ENCODE measurements at regions not wholly inside any gene's neighbourhood (a gene's known extent, or its start where the extent isn't known, plus 50 kb on each side); places are given as distances from the start of the nearest gene placed in this dataset.

DNA sequence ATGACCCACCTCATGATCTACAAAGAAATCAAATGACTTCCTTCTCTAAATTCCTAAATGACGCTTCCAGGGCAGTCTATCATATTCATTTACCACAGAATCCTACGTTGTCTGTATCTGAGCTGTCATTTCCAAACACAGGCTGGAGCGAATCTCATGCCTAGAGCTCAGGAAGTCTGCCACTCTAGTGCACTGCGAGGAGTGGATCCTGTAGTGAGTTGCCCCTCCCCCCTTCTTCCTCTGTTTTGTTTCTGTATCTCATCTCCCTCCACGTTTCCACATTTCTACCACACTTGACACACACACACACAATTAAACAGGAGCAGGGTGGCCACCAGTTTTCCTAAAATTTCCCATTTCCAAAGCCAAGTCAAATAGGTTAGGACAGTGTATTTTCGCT is 415.4 kb upstream of the PRICKLE1 start:
- H4K20me1 ChIP-seq (replicated peaks; ENCODE audit: control insufficient read depth, extremely low read depth, insufficient read depth, low read length), result no peaks in the 10 kb centered on the region
- H3K27me3 ChIP-seq (ENCODE audit: control insufficient read depth in 2 of 2, insufficient read depth in 2 of 2, low read length in 2 of 2), result no peaks in the 10 kb centered on the region
- ChIA-PET POLR2A (no interaction called here), CTCF (interaction anchor here (1.5 kb wide), 1 partner anchor 30 kb away, joined by 3 read pairs; no protein-coding TSS in a partner anchor)
- DNase-seq (ENCODE audit: low read depth, low spot score), result no peak
- H3K4me2 ChIP-seq (ENCODE audit: insufficient read depth, low read length), result no peak overlapping the region
- no peak overlapping the region for H3K9ac ChIP-seq (replicated peaks; ENCODE audit: extremely low read depth, insufficient read depth, low read length)
- no peak overlapping the region for H2AFZ ChIP-seq (ENCODE audit: low read depth, low read length)
- H3K36me3 ChIP-seq (ENCODE audit: control insufficient read depth in 2 of 2, extremely low read depth in 1 of 2, insufficient read depth in 2 of 2, low read length in 2 of 2), result no peaks in the 10 kb centered on the region
- H3K27ac ChIP-seq (ENCODE audit: insufficient read depth, low read depth, low read length), result no peak overlapping the region
- TF ChIP-seq JUN (IDR thresholded peaks at IDR 0.05; ENCODE audit: borderline replicate concordance, insufficient read depth, insufficient read length, low read depth) (no peak), EZH2 (IDR thresholded peaks at IDR 0.05; ENCODE audit: borderline replicate concordance, low read depth, low read length, severe bottlenecking) (no peak), POLR2AphosphoS5 (IDR thresholded peaks at IDR 0.05; ENCODE audit: insufficient read depth, low read depth, low read length) (no peak), FOS (IDR thresholded peaks at IDR 0.05; ENCODE audit: borderline replicate concordance, insufficient read depth, low read length) (no peak), POLR2A (IDR thresholded peaks at IDR 0.05; ENCODE audit: low read depth, low read length) (no peak)
- TF ChIP-seq, protein P1, sequence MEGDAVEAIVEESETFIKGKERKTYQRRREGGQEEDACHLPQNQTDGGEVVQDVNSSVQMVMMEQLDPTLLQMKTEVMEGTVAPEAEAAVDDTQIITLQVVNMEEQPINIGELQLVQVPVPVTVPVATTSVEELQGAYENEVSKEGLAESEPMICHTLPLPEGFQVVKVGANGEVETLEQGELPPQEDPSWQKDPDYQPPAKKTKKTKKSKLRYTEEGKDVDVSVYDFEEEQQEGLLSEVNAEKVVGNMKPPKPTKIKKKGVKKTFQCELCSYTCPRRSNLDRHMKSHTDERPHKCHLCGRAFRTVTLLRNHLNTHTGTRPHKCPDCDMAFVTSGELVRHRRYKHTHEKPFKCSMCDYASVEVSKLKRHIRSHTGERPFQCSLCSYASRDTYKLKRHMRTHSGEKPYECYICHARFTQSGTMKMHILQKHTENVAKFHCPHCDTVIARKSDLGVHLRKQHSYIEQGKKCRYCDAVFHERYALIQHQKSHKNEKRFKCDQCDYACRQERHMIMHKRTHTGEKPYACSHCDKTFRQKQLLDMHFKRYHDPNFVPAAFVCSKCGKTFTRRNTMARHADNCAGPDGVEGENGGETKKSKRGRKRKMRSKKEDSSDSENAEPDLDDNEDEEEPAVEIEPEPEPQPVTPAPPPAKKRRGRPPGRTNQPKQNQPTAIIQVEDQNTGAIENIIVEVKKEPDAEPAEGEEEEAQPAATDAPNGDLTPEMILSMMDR (IDR thresholded peaks at IDR 0.05; ENCODE audit: extremely low read depth in 1 of 2, insufficient read depth in 1 of 2, low read depth in 1 of 2, low read length in 2 of 2), result no peak
- no peak overlapping the region for H3K4me3 ChIP-seq (replicated peaks in 1 of 3; ENCODE audit: insufficient read depth in 1 of 3, low read depth in 1 of 3, low read length in 3 of 3)
- peak; percentile 18 for FAIRE-seq
- dilution Hi-C loops (cut with MboI; ENCODE audit: extremely low pct_ligation_motif_present, low sequenced_read_pairs), result no loop called here
- H3K9me1 ChIP-seq (replicated peaks; ENCODE audit: control insufficient read depth, extremely low read depth, insufficient read depth, low read length), result no peaks in the 10 kb centered on the region
- intact Hi-C loops (cut with micrococcal nuclease), result no loop called here
- H3K4me1 ChIP-seq (ENCODE audit: control insufficient read depth, extremely low read depth, insufficient read depth, low read length), result peaks cover 8% of the 10 kb centered on the region
- no peaks in the 10 kb centered on the region for H3K79me2 ChIP-seq (ENCODE audit: control insufficient read depth, insufficient read depth, low read length)
- no peaks in the 10 kb centered on the region for H3K9me3 ChIP-seq (replicated peaks; ENCODE audit: control insufficient read depth, insufficient read depth, low read length)
- BruUV-seq (replicated peaks), result no TSS peak

DNA sequence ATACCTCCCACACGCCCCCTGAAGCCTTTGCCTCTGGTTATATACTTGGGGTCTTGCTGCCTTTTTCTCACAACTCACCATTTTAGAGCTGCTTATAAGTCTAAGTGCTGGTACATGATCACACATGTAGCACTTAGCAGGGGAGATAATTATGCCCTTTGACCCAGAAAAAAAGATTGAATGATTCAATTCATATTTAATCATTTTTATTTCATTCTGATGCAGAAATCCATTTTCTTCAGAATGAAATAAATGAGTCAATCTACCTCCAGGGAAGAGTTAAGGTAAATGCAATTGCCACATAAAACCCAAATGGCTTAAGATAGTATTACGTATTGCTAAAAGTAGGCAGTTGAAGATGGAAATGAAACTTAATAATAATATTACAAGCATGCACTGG is 414.6 kb upstream of the PRICKLE1 start:
- Histone ChIP-seq H3K4me3 (replicated peaks in 1 of 3; ENCODE audit: insufficient read depth in 1 of 3, low read depth in 1 of 3, low read length in 3 of 3) (no peak overlapping the region), H3K27me3 (ENCODE audit: control insufficient read depth in 2 of 2, insufficient read depth in 2 of 2, low read length in 2 of 2) (no peaks in the 10 kb centered on the region), H3K4me2 (ENCODE audit: insufficient read depth, low read length) (no peak overlapping the region), H3K9me3 (replicated peaks; ENCODE audit: control insufficient read depth, insufficient read depth, low read length) (no peaks in the 10 kb centered on the region), H3K36me3 (ENCODE audit: control insufficient read depth in 2 of 2, extremely low read depth in 1 of 2, insufficient read depth in 2 of 2, low read length in 2 of 2) (no peaks in the 10 kb centered on the region), H3K79me2 (ENCODE audit: control insufficient read depth, insufficient read depth, low read length) (no peaks in the 10 kb centered on the region), H4K20me1 (replicated peaks; ENCODE audit: control insufficient read depth, extremely low read depth, insufficient read depth, low read length) (no peaks in the 10 kb centered on the region), H3K4me1 (ENCODE audit: control insufficient read depth, extremely low read depth, insufficient read depth, low read length) (peaks cover 8% of the 10 kb centered on the region), H2AFZ (ENCODE audit: low read depth, low read length) (no peak overlapping the region), H3K9me1 (replicated peaks; ENCODE audit: control insufficient read depth, extremely low read depth, insufficient read depth, low read length) (no peaks in the 10 kb centered on the region), H3K27ac (ENCODE audit: insufficient read depth, low read depth, low read length) (no peak overlapping the region), H3K9ac (replicated peaks; ENCODE audit: extremely low read depth, insufficient read depth, low read length) (no peak overlapping the region)
- CTCF ChIA-PET, result no interaction called here
- DNase-seq (ENCODE audit: low read depth, low spot score), result no peak
- intact Hi-C loops (cut with micrococcal nuclease) (no loop called here), dilution Hi-C loops (cut with MboI; ENCODE audit: extremely low pct_ligation_motif_present, low sequenced_read_pairs) (no loop called here)
- BruUV-seq (replicated peaks), result no TSS peak
- TF ChIP-seq, protein P2, sequence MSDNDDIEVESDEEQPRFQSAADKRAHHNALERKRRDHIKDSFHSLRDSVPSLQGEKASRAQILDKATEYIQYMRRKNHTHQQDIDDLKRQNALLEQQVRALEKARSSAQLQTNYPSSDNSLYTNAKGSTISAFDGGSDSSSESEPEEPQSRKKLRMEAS (IDR thresholded peaks at IDR 0.05; ENCODE audit: insufficient read depth, insufficient read length), result no peak
- TF ChIP-seq POLR2A (IDR thresholded peaks at IDR 0.05; ENCODE audit: low read depth, low read length), result no peak
- no peak for TF ChIP-seq FOS (IDR thresholded peaks at IDR 0.05; ENCODE audit: borderline replicate concordance, insufficient read depth, low read length)
- TF ChIP-seq MYC (IDR thresholded peaks at IDR 0.05; ENCODE audit: low read depth, low read length), result no peak
- no peak for TF ChIP-seq POLR2AphosphoS5 (IDR thresholded peaks at IDR 0.05; ENCODE audit: insufficient read depth, low read depth, low read length)
- TF ChIP-seq JUN (IDR thresholded peaks at IDR 0.05; ENCODE audit: borderline replicate concordance, insufficient read depth, insufficient read length, low read depth), result no peak
- TF ChIP-seq, protein P1 (IDR thresholded peaks at IDR 0.05; ENCODE audit: extremely low read depth in 1 of 2, insufficient read depth in 1 of 2, low read depth in 1 of 2, low read length in 2 of 2), result no peak
- TF ChIP-seq GATA2 (IDR thresholded peaks at IDR 0.05; ENCODE audit: insufficient read depth, insufficient read length, low read depth, low read length), result no peak
- FAIRE-seq, result no peak
- POLR2A ChIA-PET, result no interaction called here

Data from endothelial cell of umbilical vein (primary cell).